Lung (tissue), 11 donors: ENCODE measurements at regions not wholly inside any gene's neighbourhood (a gene's known extent, or its start where the extent isn't known, plus 50 kb on each side); places are given as distances from the start of the nearest gene placed in this dataset.
"Not testable (repeated sequence)": the region's sequence is repeated elsewhere in the genome, so short reads cannot be mapped to it uniquely, and the experiment has no call there.

ENCODE experiments used
- ATAC-seq: fragments of 200-7000 bp; cut with Tn5 transposase; one replicate; pipeline ENCODE4 v1.9.1; 2020; ENCODE audit warnings: moderate number of reproducible peaks; ENCODE audit not compliant: insufficient read depth, low FRiP score
- DNase-seq, 3 donors: peaks; one replicate each; pipeline ENCODE4 v3.0.0-alpha.2; 2013 to 2017
- H3K27ac ChIP-seq, 2 donors: one replicate each; pipeline ENCODE4 v1.5.1; 2013; ENCODE audit warnings: mild to moderate bottlenecking in 2 of 2, moderate library complexity in 2 of 2, control low read depth in 1 of 2, inconsistent platforms in 1 of 2, low read depth in 1 of 2, low read length in 1 of 2
- H3K27me3 ChIP-seq, 3 donors: one replicate each; pipeline ENCODE4 v1.5.1; 2013; ENCODE audit warnings: low read length in 2 of 3; ENCODE audit not compliant: control insufficient read depth in 3 of 3, insufficient read depth in 3 of 3
- H3K36me3 ChIP-seq, 4 donors: one replicate each; pipeline ENCODE4 v1.5.1; 2013; ENCODE audit warnings: low read length in 4 of 4, mild to moderate bottlenecking in 1 of 4, moderate library complexity in 1 of 4; ENCODE audit not compliant: control insufficient read depth in 4 of 4, insufficient read depth in 4 of 4
- H3K4me1 ChIP-seq, 5 donors: one replicate each; pipeline ENCODE4 v1.5.1; 2013; ENCODE audit warnings: low read length in 5 of 5, mild to moderate bottlenecking in 2 of 5, moderate library complexity in 1 of 5; ENCODE audit not compliant: control insufficient read depth in 5 of 5, insufficient read depth in 5 of 5
- H3K4me3 ChIP-seq: one replicate; pipeline ENCODE4 v1.5.1; 2013; ENCODE audit warnings: mild to moderate bottlenecking, control low read depth, moderate library complexity
- H3K9ac ChIP-seq, 2 donors: one replicate each; pipeline ENCODE4 v1.5.1; 2013; ENCODE audit warnings: low read length in 2 of 2, control low read depth in 1 of 2; ENCODE audit not compliant: insufficient read depth in 1 of 2
- H3K9me3 ChIP-seq, 4 donors: one replicate each; pipeline ENCODE4 v1.5.1; 2013; ENCODE audit warnings: low read length in 3 of 4, mild to moderate bottlenecking in 1 of 4, moderate library complexity in 1 of 4; ENCODE audit not compliant: control insufficient read depth in 4 of 4, insufficient read depth in 3 of 4
- WGBS, 2 donors: extraction: QIAGEN DNeasy Blood & Tissue Kit; methylation state at CpG; one replicate each; pipeline ENCODE4 v1.1.7; 2013; 5-methylcytosine and 5-hydroxymethylcytosine counted together
- TF ChIP-seq, protein P1 (sequence below): IDR thresholded peaks from 2 replicates; pipeline ENCODE4 v1.5.1; 2012; ENCODE audit warnings: mild to moderate bottlenecking; ENCODE audit errors: control extremely low read depth, extremely low read depth
- donor health status: control.
- donor health status: control.
- donor health status: Bipolar disorder and iron deficiency.
- donor health status: healthy.
- donor health status: DM: yes; HTN: yes; CAD: no.

DNA sequence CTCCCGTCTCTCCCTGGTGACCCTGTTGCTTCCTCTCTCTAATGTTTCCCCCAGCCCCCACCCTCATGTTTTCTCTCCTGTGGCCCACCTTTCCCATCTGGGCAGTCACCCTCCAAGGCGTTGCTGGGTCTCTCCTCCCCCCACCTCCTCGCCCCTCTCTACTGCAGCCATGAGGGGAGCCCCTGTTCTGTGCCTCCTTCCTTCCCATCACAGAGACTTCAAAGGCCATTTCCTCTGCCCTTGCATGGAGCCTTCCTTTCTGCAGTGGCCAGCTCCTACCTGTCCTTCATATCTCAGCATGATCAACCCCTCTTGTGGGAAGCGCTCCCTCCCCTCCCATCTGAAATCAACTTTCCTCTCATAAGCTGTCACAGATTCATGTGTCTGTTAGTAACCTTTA lies 194.0 kb upstream of the PRSS58 start:
- Histone ChIP-seq H3K4me3 (no peak overlapping the region), H3K9me3 (peaks cover 0 to 2% (median 0%) of the 10 kb centered on the region in 4 donors), H3K27me3 (no peaks in the 10 kb centered on the region), H3K27ac (no peak overlapping the region), H3K36me3 (no peaks in the 10 kb centered on the region), H3K9ac (no peak overlapping the region), H3K4me1 (no peaks in the 10 kb centered on the region)
- TF ChIP-seq, protein P1, sequence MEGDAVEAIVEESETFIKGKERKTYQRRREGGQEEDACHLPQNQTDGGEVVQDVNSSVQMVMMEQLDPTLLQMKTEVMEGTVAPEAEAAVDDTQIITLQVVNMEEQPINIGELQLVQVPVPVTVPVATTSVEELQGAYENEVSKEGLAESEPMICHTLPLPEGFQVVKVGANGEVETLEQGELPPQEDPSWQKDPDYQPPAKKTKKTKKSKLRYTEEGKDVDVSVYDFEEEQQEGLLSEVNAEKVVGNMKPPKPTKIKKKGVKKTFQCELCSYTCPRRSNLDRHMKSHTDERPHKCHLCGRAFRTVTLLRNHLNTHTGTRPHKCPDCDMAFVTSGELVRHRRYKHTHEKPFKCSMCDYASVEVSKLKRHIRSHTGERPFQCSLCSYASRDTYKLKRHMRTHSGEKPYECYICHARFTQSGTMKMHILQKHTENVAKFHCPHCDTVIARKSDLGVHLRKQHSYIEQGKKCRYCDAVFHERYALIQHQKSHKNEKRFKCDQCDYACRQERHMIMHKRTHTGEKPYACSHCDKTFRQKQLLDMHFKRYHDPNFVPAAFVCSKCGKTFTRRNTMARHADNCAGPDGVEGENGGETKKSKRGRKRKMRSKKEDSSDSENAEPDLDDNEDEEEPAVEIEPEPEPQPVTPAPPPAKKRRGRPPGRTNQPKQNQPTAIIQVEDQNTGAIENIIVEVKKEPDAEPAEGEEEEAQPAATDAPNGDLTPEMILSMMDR: no peak
- ATAC-seq (no peak), DNase-seq (no peak)
- 49 to 66% methylated on average over 4 of the region's 4 CpGs for WGBS, 2 donors

DNA sequence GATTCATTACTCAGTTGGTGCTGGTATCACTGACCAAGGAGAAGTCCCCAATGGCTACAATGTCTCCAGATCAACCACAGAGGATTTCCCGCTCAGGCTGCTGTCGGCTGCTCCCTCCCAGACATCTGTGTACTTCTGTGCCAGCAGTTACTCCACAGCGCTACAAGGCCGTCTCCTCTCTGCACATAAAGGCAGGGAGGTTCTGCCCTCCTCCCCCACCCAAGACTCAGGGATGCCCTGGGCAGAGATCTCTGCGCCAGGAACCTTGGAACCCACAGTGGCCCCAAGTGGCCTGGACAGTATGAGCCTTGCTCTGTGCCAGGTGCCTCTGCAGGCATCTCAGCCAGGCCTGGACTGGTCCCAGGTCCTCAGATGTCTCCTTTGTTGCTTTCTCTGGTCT lies 193.4 kb upstream of the PRSS58 start:
- ATAC-seq: no peak

GRCh38 chr7:142450695-142451094 lies 192.8 kb upstream of the PRSS58 start:
- TF ChIP-seq, protein P1: no peak
- Histone ChIP-seq H3K36me3 (no peaks in the 10 kb centered on the region), H3K27ac (no peak overlapping the region), H3K9me3 (peaks cover 0 to 2% (median 0%) of the 10 kb centered on the region in 4 donors), H3K4me1 (no peaks in the 10 kb centered on the region), H3K4me3 (no peak overlapping the region), H3K9ac (no peak overlapping the region), H3K27me3 (no peaks in the 10 kb centered on the region)
- no peak for ATAC-seq
- no peak for DNase-seq
- 91 to 92% methylated on average over 2 of the region's 2 CpGs for WGBS, 2 donors

More for the DNA sequence above, 193.4 kb upstream of the PRSS58 start:
- Histone ChIP-seq H3K27me3 (no peaks in the 10 kb centered on the region), H3K27ac (no peak overlapping the region), H3K9me3 (peaks cover 0 to 2% (median 0%) of the 10 kb centered on the region in 4 donors), H3K9ac (no peak overlapping the region), H3K4me3 (no peak overlapping the region), H3K36me3 (no peaks in the 10 kb centered on the region), H3K4me1 (no peaks in the 10 kb centered on the region)
- DNase-seq: no peak
- 49 to 69% methylated on average over 5 of the region's 5 CpGs for WGBS, 2 donors
- TF ChIP-seq, protein P1: no peak

DNA sequence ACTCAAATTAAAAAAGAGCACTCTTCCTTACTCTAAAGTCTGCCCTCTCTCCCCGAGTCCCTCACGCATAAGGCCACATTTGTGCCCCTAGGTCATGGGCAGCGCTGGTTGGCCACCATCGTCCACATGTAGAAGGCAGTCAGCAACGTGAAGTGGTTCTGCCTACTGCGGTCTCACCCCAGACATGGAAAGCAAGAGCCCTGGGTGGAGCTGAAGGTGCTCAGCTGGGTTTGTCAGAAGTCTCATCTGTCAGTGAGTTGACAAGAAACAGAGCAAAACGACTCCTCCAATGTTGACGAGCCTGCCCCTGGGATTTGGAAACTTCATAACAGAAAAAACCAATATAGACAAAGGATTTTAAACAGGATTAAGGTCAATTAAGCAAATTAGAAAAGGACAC lies 192.3 kb upstream of the PRSS58 start:
- no peak overlapping the region for H3K27ac ChIP-seq
- H3K9ac ChIP-seq: no peak overlapping the region
- DNase-seq: no peak
- H3K36me3 ChIP-seq: no peaks in the 10 kb centered on the region
- peaks cover 0 to 2% (median 0%) of the 10 kb centered on the region in 4 donors for H3K9me3 ChIP-seq
- H3K4me1 ChIP-seq: no peaks in the 10 kb centered on the region
- no peaks in the 10 kb centered on the region for H3K27me3 ChIP-seq
- no peak for ATAC-seq
- WGBS, 2 donors: 75 to 77% methylated on average over 8 of the region's 8 CpGs
- H3K4me3 ChIP-seq: no peak overlapping the region
- TF ChIP-seq, protein P1: no peak

DNA sequence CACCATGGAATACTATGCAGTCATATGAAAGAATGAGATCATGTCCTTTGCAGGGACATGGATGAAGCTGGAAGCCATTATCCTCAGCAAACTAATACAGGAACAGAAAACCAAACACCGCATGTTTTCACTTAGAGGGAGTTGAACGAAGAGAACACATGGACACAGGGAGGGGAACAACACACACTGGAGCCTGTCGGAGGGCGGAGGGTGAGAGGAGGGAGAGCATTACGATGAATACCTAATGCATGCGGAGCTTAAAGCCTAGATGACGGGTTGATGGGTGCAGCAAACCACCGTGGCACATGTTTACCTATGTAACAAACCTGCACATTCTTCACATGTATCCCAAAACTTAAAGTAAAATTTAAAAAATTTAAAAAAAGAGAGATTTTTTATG lies 191.0 kb upstream of the PRSS58 start:
- WGBS, 2 donors: 87 to 93% methylated on average over 8 of the region's 8 CpGs
- H3K27ac ChIP-seq, ATAC-seq, H3K9me3 ChIP-seq, DNase-seq, H3K36me3 ChIP-seq, H3K4me3 ChIP-seq, H3K9ac ChIP-seq, H3K4me1 ChIP-seq, H3K27me3 ChIP-seq: not testable (repeated sequence)
